D341Med (cell line): ENCODE measurements at regions not wholly inside any gene's neighbourhood (a gene's known extent, or its start where the extent isn't known, plus 50 kb on each side); places are given as distances from the start of the nearest gene placed in this dataset.
"Not testable (repeated sequence)": the region's sequence is repeated elsewhere in the genome, so short reads cannot be mapped to it uniquely, and the experiment has no call there.

Source experiments
- DNase-seq: peaks from one replicate; pipeline ENCODE4 v3.0.0; 2012; ENCODE audit warnings: low spot score

DNA sequence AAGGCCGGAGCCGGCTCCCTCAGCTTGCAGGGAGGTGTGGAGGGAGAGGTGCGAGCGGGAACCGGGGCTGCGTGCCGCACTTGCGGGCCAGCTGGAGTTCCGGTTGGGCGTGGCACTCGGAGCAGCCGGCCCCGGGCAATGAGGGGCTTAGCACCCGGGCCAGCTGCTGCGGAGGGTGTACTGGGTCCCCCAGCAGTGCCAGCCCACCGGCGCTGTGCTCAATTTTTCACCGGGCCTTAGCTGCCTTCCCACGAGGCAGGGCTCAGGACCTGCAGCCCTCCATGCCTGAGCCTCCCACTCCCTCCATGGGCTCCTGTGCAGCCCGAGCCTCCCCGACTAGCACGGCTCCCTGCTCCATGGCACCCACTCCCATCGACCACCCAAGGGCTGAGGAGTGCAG is 62.2 kb upstream of the ANKRD55 start:
- DNase-seq = not testable (repeated sequence)

DNA sequence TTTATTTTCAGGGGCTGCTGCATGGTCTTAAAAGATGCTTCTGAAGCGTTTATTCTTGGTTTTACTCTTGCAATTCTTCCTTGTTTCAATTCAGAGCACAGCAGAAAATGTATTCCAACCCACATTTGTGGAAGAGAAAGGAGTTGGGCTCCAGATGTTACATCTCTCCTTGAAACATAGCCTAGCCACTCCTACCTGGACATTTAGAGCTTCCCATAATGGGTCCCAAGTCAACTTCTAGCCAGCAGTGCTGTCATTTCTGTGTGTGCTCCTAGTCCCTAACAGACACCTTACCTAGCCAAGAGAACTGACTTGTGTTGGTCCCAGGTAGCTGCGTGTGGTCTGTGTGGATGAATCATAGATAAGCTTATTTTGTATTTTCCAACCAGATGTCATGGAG is 61.2 kb upstream of the ANKRD55 start:
- no peak for DNase-seq

DNA sequence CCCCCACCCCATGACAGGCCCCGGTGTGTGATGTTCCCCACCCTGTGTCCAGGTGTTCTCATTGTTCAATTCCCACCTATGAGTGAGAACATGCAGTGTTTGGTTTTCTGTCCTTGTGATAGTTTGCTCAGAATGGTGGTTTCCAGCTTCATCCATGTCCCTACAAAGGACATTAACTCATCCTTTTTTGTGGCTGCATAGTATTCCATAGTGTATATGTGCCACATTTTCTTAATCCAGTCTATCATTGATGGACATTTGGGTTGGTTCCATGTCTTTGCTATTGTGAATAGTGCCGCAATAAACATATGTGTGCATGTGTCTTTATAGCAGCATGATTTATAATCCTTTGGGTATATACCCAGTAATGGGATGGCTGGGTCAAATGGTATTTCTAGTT is 59.7 kb upstream of the ANKRD55 start:
- not testable (repeated sequence) for DNase-seq

DNA sequence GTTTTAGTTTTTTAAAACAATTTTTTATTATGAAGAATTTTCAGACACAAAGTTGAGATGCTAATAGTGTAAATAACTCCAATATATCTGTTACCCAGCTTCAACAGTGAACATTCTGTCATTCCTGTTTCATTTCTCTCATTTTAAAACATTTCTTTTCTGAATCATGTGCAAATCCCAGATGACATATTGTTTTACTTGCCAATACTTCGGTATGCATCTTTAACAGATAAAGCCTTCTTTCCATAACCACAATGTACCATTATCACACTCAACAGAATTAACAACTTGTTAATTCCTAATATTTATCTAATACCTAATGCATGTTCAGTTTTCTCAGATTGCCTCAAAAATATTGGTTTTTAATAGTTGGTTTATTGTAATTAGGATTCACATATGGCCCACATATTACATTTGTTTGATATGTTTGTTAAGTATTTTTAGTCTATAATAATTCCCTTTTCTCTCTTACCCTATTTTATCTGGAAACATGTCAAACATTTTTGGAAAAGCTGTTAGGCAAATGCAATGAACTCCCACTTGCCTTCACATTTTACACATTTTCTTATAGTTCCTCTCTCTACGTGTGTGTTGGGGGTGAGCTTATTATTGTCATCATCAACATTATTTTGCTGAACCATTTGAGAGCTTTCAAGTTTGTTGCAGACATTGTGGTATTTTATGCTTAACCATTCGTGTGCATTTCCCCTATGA is 58.7 kb upstream of the ANKRD55 start:
- no peak for DNase-seq

DNA sequence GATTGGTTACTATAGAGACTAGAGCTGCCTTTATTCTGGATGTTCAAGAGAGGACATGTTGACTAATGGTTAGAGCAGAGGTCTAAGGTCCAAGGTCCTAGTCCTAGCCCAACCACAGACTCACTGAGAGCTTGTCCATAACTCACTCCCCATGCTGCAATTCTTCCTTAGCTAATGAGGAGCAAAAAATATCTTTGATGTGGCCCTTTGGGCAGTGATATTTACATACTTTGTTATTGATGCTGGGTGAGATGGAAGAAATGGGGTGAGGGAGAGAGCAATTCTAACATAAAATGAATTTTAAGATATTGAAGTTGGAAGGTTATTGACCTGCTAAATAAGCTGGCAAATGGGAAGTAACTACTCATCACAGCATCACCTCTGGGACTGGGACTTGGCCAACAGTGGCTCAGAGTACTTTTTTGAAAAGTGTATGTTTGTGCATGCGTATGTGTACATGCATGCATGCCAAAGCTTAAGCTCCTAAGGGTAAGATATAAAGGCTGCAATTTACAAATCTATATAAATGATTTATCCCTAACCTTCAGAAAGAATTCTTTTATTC is 58.0 kb upstream of the ANKRD55 start:
- no peak for DNase-seq

DNA sequence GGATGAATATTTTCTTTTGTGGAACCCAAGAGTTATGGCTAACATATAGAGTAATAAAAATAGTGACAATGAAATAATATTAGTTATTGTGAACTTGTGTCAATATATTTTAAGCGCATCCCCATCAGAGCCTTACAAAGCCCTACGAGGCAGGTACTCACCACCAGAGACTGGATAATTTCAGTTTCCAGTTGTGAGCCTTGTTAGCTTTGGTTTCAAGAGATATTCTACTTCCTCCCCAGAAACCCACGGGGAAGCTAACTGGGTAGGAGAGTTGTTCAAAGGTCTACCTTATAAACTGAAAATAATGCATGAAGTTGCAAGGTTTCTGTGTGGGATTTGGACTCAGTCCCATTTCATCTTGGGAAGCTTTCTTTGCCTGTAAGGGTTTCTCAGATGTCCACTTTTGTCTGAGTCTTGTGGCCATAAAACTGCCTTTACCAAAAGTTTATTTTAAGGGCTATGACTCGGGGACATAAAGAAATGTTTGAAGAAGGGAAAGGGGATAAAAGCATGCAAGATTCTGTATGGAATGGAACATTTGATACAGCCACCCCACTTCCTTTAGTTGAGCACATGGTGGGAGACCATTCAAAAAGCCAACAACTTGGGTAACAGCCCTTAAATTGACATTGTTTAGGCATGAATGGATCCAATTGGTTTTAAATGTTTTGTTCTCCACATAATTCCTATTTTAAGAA is 57.4 kb upstream of the ANKRD55 start:
- no peak for DNase-seq

DNA sequence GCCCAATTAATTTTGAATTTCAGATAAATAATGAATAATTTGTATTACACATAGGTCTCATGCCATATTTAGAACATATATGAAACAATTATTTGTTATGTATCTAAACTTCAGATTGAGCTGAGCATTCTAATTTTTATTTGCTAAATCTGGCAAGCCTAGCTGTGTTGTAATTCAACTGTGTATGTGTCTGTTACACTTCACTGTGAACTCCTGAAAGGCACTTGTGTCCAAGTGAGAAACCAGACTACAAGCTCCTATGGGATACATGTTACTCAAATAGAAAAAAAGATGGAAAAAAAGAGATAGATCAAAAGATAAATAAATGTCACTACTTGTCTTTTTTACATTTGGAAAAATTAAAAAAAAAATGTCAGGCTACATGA is 56.5 kb upstream of the ANKRD55 start:
- DNase-seq = no peak

DNA sequence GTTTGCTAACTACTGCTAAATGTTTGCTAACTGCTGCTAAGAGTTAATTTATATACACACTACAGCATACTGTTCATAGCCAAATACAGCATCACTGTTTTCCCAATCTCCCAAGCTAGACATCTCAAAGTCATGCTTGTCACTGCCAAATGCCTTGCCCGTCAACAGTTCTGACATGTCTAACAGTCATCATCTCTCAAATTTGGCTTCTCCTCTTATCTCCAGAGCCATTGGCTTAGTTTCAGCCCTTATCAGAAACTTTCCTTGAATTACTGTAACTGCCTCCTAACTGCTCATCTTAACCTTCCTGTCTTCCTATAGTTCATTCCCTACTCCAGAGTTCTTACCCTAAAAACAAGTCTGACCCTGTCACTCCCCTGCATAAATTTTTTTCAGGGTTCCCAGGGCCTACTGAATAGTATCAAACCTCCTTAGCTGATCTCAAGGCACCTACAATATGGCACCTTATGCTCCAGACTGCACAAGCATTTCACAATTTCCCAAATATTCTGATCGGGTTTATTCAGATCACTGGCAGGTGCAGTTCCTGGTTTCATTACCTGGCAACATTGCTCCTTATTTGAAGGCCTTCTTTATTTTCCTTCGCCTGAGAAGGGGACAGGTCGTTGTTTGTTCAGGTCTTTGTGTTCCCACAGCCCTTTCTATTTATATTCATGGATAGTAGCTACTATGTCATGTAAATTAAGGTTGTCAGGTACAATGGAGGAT is 55.9 kb upstream of the ANKRD55 start:
- DNase-seq = no peak

DNA sequence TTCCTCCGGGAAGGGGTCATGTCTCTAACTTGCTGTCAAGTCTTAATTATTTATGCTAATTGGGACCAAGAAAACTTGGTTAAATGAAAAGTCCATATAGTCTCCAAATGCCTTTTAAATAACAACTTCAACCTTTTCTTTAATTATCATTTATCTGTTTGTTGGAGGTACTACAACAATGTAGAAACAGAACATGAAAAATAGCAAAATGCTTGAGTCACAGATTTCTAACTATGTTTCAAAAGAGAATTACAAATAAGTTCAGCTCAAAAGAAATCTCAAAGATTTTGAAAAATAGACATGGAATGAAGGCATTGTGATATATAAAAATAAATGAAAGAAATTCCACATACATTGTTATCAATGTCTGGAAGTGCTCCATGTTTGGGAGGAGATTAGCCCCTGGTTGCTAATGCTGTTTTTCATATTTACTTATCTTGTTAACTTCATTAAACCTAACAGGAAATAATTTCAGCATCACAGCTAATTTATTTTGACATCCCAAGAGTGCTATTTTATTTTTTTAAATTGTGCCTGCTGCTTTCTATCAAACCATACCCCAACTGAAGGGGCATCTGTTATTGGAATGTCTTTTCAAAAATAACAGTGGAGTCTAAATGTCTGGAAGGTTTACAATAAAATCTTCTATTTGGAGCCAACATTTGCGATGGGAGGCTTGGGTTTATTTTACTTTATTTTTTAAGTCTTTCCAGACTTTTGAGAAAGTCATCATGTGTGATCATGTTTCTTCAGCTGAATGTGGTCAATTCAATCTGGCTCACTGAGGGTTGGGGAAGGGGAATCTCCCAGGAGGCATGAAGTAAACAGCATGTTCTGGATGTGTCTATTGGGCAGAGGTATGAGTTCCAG is 53.1 kb upstream of the ANKRD55 start:
- DNase-seq = no peak

DNA sequence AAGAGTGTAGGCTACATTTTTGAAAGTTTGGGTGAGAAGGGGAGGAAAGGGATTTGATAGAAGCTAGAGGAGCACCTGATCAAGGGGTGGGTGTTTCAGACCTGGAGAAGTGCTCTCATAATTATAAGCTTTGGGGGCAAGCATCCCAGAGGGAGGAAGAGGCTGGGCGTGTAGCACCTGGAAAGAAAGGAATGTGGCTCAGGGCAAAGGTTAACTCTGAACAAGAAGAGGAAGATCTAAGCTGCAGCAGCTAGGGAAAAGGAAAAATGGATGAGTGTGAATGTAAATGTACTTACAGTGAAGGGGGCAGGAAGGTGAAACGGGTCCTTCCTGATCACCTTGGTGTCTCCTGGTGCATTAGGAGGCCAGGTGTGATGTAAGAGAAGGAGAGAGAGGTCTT is 49.8 kb upstream of the ANKRD55 start:
- no peak for DNase-seq
